Parathyroid adenoma (tissue), 2 donors: ENCODE measurements at regions not wholly inside any gene's neighbourhood (a gene's known extent, or its start where the extent isn't known, plus 50 kb on each side); places are given as distances from the start of the nearest gene placed in this dataset.

Experiments used
- H2AFZ ChIP-seq: fragments of 300-600 bp; sonication (generic); one replicate; pipeline ENCODE4 v1.7.0; 2017; ENCODE audit warnings: antibody characterized with exemption, mild to moderate bottlenecking
- H3K27ac ChIP-seq: fragments of 300-600 bp; sonication (generic); one replicate; pipeline ENCODE4 v1.7.0; 2017
- H3K27me3 ChIP-seq: fragments of 300-600 bp; sonication (generic); one replicate; pipeline ENCODE4 v1.7.0; 2017; ENCODE audit warnings: low read length; ENCODE audit not compliant: control insufficient read depth, insufficient read depth
- H3K36me3 ChIP-seq: fragments of 300-600 bp; sonication (generic); one replicate; pipeline ENCODE4 v1.7.0; 2017; ENCODE audit warnings: low read length; ENCODE audit not compliant: control insufficient read depth, insufficient read depth
- H3K4me1 ChIP-seq: fragments of 300-600 bp; sonication (generic); one replicate; pipeline ENCODE4 v1.7.0; 2017; ENCODE audit warnings: control low read depth
- H3K4me2 ChIP-seq: fragments of 300-600 bp; sonication (generic); one replicate; pipeline ENCODE4 v1.7.0; 2017; ENCODE audit warnings: low read length
- H3K4me3 ChIP-seq: fragments of 300-600 bp; sonication (generic); one replicate; pipeline ENCODE4 v1.7.0; 2017; ENCODE audit warnings: low read depth, low read length
- H3K79me2 ChIP-seq: fragments of 300-600 bp; sonication (generic); one replicate; pipeline ENCODE4 v1.7.0; 2017; ENCODE audit warnings: control low read depth
- H3K9ac ChIP-seq: fragments of 300-600 bp; sonication (generic); one replicate; pipeline ENCODE4 v1.7.0; 2017; ENCODE audit warnings: mild to moderate bottlenecking
- H3K9me3 ChIP-seq: fragments of 300-600 bp; sonication (generic); one replicate; pipeline ENCODE4 v1.7.0; 2017; ENCODE audit warnings: low read length; ENCODE audit not compliant: control insufficient read depth
- CTCF ChIP-seq: fragments of 300-600 bp; sonication (generic); IDR thresholded peaks from one replicate; pipeline ENCODE4 v1.7.0; 2017; ENCODE audit warnings: antibody characterized with exemption, mild to moderate bottlenecking
- donor health status: primary hyperparathyroidism.

GRCh38 chr10:1989090-1989489 lies 251.8 kb upstream of the ADARB2 start:
- Histone ChIP-seq H3K4me1 (no peaks in the 10 kb centered on the region), H3K4me2 (no peak overlapping the region), H2AFZ (no peak overlapping the region), H3K9ac (no peak overlapping the region), H3K79me2 (no peaks in the 10 kb centered on the region), H3K27me3 (no peaks in the 10 kb centered on the region), H3K9me3 (no peaks in the 10 kb centered on the region), H3K36me3 (no peaks in the 10 kb centered on the region), H3K4me3 (no peak overlapping the region), H3K27ac (no peak overlapping the region)
- TF ChIP-seq CTCF = no peak

- H2AFZ ChIP-seq = no peak overlapping the region
Measured at GRCh38 chr10:1981976-1982375, 244.7 kb upstream of the ADARB2 start.

GRCh38 chr10:1980459-1980858 lies 243.1 kb upstream of the ADARB2 start:
- no peaks in the 10 kb centered on the region for H3K9me3 ChIP-seq
- no peak overlapping the region for H3K4me3 ChIP-seq
- TF ChIP-seq CTCF = no peak
- H3K36me3 ChIP-seq = no peaks in the 10 kb centered on the region
- H3K27ac ChIP-seq = no peak overlapping the region
- no peaks in the 10 kb centered on the region for H3K27me3 ChIP-seq
- H3K4me1 ChIP-seq = no peaks in the 10 kb centered on the region
- no peak overlapping the region for H3K9ac ChIP-seq
- no peak overlapping the region for H3K4me2 ChIP-seq
- H3K79me2 ChIP-seq = no peaks in the 10 kb centered on the region
- H2AFZ ChIP-seq = no peak overlapping the region

More at GRCh38 chr10:1981976-1982375, 244.7 kb upstream of the ADARB2 start:
- Histone ChIP-seq H3K27me3 (no peaks in the 10 kb centered on the region), H3K4me3 (no peak overlapping the region), H3K9ac (no peak overlapping the region), H3K4me1 (no peaks in the 10 kb centered on the region), H3K9me3 (no peaks in the 10 kb centered on the region), H3K79me2 (no peaks in the 10 kb centered on the region), H3K4me2 (no peak overlapping the region), H3K27ac (no peak overlapping the region), H3K36me3 (no peaks in the 10 kb centered on the region)
- no peak for TF ChIP-seq CTCF

GRCh38 chr10:1978584-1978983 lies 241.3 kb upstream of the ADARB2 start:
- no peak overlapping the region for H3K9ac ChIP-seq
- no peaks in the 10 kb centered on the region for H3K36me3 ChIP-seq
- H2AFZ ChIP-seq = no peak overlapping the region
- no peaks in the 10 kb centered on the region for H3K4me1 ChIP-seq
- TF ChIP-seq CTCF = no peak
- H3K27me3 ChIP-seq = no peaks in the 10 kb centered on the region
- H3K27ac ChIP-seq = no peak overlapping the region
- no peaks in the 10 kb centered on the region for H3K9me3 ChIP-seq
- H3K4me3 ChIP-seq = no peak overlapping the region
- H3K4me2 ChIP-seq = no peak overlapping the region
- no peaks in the 10 kb centered on the region for H3K79me2 ChIP-seq

GRCh38 chr10:1977461-1977860 lies 240.1 kb upstream of the ADARB2 start:
- no peak for TF ChIP-seq CTCF
- no peak overlapping the region for H3K4me3 ChIP-seq
- no peaks in the 10 kb centered on the region for H3K79me2 ChIP-seq
- no peak overlapping the region for H3K4me2 ChIP-seq
- no peaks in the 10 kb centered on the region for H3K36me3 ChIP-seq
- H3K9ac ChIP-seq = no peak overlapping the region
- H3K27ac ChIP-seq = no peak overlapping the region
- H3K4me1 ChIP-seq = no peaks in the 10 kb centered on the region
- H2AFZ ChIP-seq = no peak overlapping the region
- H3K9me3 ChIP-seq = no peaks in the 10 kb centered on the region
- no peaks in the 10 kb centered on the region for H3K27me3 ChIP-seq
